Posterior vena cava (tissue), 2 donors: ENCODE measurements at regions not wholly inside any gene's neighbourhood (a gene's known extent, or its start where the extent isn't known, plus 50 kb on each side); places are given as distances from the start of the nearest gene placed in this dataset.
"Not testable (repeated sequence)": the region's sequence is repeated elsewhere in the genome, so short reads cannot be mapped to it uniquely, and the experiment has no call there.

ENCODE experiments used
- DNase-seq: peaks from one replicate; pipeline ENCODE4 v3.0.0-alpha.2; 2020; ENCODE audit warnings: low spot score
- intact Hi-C, 2 donors: fragments of 100-400 bp; cut with DNase I; formaldehyde crosslinking; loops; one replicate each; pipeline versions ENCODE4 v1.14.1 to v1.14.2; 2022 to 2023
- donor health status: DM: yes; HTN: yes; CAD: no.
- donor health status: DM: yes; HTN: yes; CAD: no.

- no peak for DNase-seq
- intact Hi-C loops: no loop called here
Measured at GRCh38 chr3:174531262-174531982, 327.7 kb upstream of the NAALADL2 start.

- intact Hi-C loops: no loop called here
- DNase-seq: no peak
Measured at GRCh38 chr3:174532216-174532615, 326.9 kb upstream of the NAALADL2 start.

GRCh38 chr3:174532776-174533175 lies 326.4 kb upstream of the NAALADL2 start:
- intact Hi-C loops: no loop called here

GRCh38 chr3:174533286-174533685 lies 325.8 kb upstream of the NAALADL2 start:
- intact Hi-C loops: no loop called here

More at GRCh38 chr3:174532776-174533175, 326.4 kb upstream of the NAALADL2 start:
- no peak for DNase-seq

GRCh38 chr3:174536319-174536718 lies 322.8 kb upstream of the NAALADL2 start:
- no peak for DNase-seq
- intact Hi-C loops: no loop called here

More at GRCh38 chr3:174533286-174533685, 325.8 kb upstream of the NAALADL2 start:
- DNase-seq: no peak

- intact Hi-C loops: no loop called here
- no peak for DNase-seq
Measured at GRCh38 chr3:174538151-174538550, 321.0 kb upstream of the NAALADL2 start.

- DNase-seq: no peak
- intact Hi-C loops: no loop called here
Measured at GRCh38 chr3:174540116-174540908, 318.8 kb upstream of the NAALADL2 start.

GRCh38 chr3:174541708-174542315 lies 317.3 kb upstream of the NAALADL2 start:
- DNase-seq: no peak
- intact Hi-C loops: no loop called here

- intact Hi-C loops: no loop called here
- DNase-seq: no peak
Measured at GRCh38 chr3:174547801-174548435, 311.2 kb upstream of the NAALADL2 start.

GRCh38 chr3:174548841-174549623 lies 310.1 kb upstream of the NAALADL2 start:
- intact Hi-C loops: no loop called here
- no peak for DNase-seq

- DNase-seq: no peak
- intact Hi-C loops: no loop called here
Measured at GRCh38 chr3:174581558-174581957, 277.6 kb upstream of the NAALADL2 start.

GRCh38 chr3:174583396-174583795 lies 275.7 kb upstream of the NAALADL2 start:
- no peak for DNase-seq
- intact Hi-C loops: no loop called here

- DNase-seq, intact Hi-C loops: not testable (repeated sequence)
Measured at GRCh38 chr3:174587137-174587536, 272.0 kb upstream of the NAALADL2 start.

- intact Hi-C loops: no loop called here
- no peak for DNase-seq
Measured at GRCh38 chr3:174596447-174596982, 262.6 kb upstream of the NAALADL2 start.

- intact Hi-C loops: no loop called here
- DNase-seq: no peak
Measured at GRCh38 chr3:174598885-174599439, 260.2 kb upstream of the NAALADL2 start.

GRCh38 chr3:174613173-174613572 lies 246.0 kb upstream of the NAALADL2 start:
- intact Hi-C loops: no loop called here
- DNase-seq: no peak

GRCh38 chr3:174614036-174614435 lies 245.1 kb upstream of the NAALADL2 start:
- intact Hi-C loops: no loop called here
- no peak for DNase-seq

- DNase-seq: no peak
- intact Hi-C loops: no loop called here
Measured at GRCh38 chr3:174618368-174619080, 240.6 kb upstream of the NAALADL2 start.
